ENCODE measurements at regions not wholly inside any gene's neighbourhood (a gene's known extent, or its start where the extent isn't known, plus 50 kb on each side); places are given as distances from the start of the nearest gene placed in this dataset.

DNA sequence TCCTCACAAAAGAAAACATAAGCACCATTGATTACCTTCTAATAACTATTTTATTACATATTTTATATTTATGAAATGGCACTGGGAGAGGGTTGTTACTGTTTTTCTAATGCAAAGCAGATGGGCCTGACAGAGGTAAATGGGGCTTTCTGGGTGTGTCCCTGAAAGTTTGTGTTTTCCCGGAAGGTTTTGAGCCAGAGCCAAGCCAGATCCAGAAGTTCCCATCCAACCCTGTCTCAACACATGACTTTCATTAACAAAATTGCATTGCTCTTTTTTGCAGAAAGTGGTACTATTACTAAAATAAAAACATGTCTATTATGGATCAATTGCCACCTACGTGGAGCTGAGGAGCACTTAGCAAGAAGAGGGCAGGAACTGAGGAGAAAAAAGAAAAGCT lies 181.3 kb downstream of the RAB28 start:
- ATAC-seq (no peak), FAIRE-seq (no peak), DNase-seq (no peak)
- H3K27ac ChIP-seq: no peak overlapping the region
- H3K27me3 ChIP-seq: no peaks in the 10 kb centered on the region
- 81 to 90% methylated on average over 2 of the region's 2 CpGs for WGBS, 2 donors
- no peak overlapping the region for H3K4me3 ChIP-seq
- H3K9me3 ChIP-seq: no peaks in the 10 kb centered on the region
- intact Hi-C loops (cut with DNase I): no loop called here
- no peaks in the 10 kb centered on the region for H3K4me1 ChIP-seq
- H3K36me3 ChIP-seq: no peaks in the 10 kb centered on the region
- TF ChIP-seq, protein P1, sequence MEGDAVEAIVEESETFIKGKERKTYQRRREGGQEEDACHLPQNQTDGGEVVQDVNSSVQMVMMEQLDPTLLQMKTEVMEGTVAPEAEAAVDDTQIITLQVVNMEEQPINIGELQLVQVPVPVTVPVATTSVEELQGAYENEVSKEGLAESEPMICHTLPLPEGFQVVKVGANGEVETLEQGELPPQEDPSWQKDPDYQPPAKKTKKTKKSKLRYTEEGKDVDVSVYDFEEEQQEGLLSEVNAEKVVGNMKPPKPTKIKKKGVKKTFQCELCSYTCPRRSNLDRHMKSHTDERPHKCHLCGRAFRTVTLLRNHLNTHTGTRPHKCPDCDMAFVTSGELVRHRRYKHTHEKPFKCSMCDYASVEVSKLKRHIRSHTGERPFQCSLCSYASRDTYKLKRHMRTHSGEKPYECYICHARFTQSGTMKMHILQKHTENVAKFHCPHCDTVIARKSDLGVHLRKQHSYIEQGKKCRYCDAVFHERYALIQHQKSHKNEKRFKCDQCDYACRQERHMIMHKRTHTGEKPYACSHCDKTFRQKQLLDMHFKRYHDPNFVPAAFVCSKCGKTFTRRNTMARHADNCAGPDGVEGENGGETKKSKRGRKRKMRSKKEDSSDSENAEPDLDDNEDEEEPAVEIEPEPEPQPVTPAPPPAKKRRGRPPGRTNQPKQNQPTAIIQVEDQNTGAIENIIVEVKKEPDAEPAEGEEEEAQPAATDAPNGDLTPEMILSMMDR (IDR thresholded peaks at IDR 0.05): no peak

DNA sequence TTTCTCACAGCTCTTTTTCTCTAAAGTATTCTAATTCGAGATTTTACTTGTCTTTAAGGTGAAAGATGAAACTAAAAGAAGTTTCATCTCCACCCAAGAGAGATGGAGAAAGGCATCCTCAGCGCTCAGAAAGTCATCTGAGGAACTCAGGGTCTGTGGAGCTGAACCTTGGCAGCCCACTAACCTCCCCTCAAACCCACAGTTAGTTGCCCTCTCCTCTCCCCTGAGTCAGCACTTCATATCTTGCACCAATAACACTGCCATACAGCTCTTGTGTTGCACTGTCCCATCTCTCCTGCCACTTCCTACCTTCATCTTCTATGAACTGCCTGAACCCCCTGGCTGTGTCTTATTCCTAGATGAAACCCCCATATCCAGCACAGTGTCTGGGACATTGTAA lies 184.8 kb downstream of the RAB28 start:
- DNase-seq (no peak), ATAC-seq (no peak), FAIRE-seq (no peak)
- H3K36me3 ChIP-seq: no peaks in the 10 kb centered on the region
- no peak overlapping the region for H3K27ac ChIP-seq
- H3K27me3 ChIP-seq: no peaks in the 10 kb centered on the region
- H3K4me3 ChIP-seq: no peak overlapping the region
- peaks cover 0 to 3% (median 0%) of the 10 kb centered on the region in 4 donors for H3K9me3 ChIP-seq
- TF ChIP-seq, protein P1 (IDR thresholded peaks at IDR 0.05): no peak
- 70 to 83% methylated on average over 2 of the region's 2 CpGs for WGBS, 2 donors
- intact Hi-C loops (cut with DNase I): no loop called here
- H3K4me1 ChIP-seq: no peaks in the 10 kb centered on the region

DNA sequence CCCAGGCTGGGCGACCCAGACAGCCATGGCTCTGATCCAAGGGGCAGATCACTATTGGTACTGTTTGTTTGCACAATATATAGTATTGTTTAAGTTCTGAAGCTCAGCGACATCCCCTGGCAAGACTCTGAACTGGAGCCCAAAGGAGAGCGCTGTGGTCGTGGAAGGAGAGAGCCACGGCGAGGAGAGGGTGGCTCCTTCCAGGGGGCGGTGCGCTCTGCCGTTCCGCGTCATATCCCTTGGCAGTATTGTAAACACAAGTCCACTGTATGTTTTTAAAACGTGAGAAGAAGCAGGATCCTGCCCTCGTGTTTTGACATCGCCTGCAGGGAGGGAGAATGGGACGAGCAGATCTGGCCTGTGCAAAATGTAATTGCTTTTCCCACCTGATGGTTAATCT lies 185.5 kb downstream of the RAB28 start:
- intact Hi-C loops (cut with DNase I): no loop called here
- H3K4me3 ChIP-seq: no peak overlapping the region
- TF ChIP-seq, protein P1 (IDR thresholded peaks at IDR 0.05): no peak
- no peaks in the 10 kb centered on the region for H3K27me3 ChIP-seq
- 86% methylated on average over 15 of the region's 15 CpGs for WGBS, 2 donors
- no peak overlapping the region for H3K27ac ChIP-seq
- ATAC-seq (no peak), FAIRE-seq (no peak), DNase-seq (no peak)
- no peaks in the 10 kb centered on the region for H3K36me3 ChIP-seq
- H3K4me1 ChIP-seq: no peaks in the 10 kb centered on the region
- H3K9me3 ChIP-seq: peaks cover 0 to 3% (median 0%) of the 10 kb centered on the region in 4 donors

DNA sequence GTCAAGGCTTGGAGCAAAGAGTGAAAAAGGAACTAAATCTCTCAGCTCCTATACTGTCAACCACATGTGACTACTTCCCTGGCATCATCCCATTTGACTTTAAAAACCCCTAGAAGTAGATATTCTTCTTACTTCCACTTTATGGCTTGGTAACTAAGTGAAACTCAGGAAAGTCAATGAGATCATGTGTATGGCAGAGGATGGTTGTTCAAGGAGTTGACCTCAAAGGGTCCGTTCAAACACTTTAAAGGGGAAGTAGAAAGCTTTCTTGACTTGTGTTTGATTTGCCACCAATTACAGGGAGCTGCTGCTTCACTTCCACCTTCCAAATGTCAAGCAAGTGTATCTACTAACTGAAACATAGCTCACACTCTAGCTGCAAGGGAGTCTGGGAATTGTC lies 187.2 kb downstream of the RAB28 start:
- Histone ChIP-seq H3K27ac (no peak overlapping the region), H3K4me1 (no peaks in the 10 kb centered on the region), H3K36me3 (no peaks in the 10 kb centered on the region), H3K9me3 (peaks cover 0 to 3% (median 0%) of the 10 kb centered on the region in 4 donors), H3K4me3 (no peak overlapping the region), H3K27me3 (no peaks in the 10 kb centered on the region)
- ATAC-seq (no peak), DNase-seq (no peak), FAIRE-seq (no peak)
- TF ChIP-seq, protein P1 (IDR thresholded peaks at IDR 0.05): no peak
- 91 to 92% methylated on average over 1 of the region's 1 CpG for WGBS, 2 donors
- intact Hi-C loops (cut with DNase I): no loop called here

DNA sequence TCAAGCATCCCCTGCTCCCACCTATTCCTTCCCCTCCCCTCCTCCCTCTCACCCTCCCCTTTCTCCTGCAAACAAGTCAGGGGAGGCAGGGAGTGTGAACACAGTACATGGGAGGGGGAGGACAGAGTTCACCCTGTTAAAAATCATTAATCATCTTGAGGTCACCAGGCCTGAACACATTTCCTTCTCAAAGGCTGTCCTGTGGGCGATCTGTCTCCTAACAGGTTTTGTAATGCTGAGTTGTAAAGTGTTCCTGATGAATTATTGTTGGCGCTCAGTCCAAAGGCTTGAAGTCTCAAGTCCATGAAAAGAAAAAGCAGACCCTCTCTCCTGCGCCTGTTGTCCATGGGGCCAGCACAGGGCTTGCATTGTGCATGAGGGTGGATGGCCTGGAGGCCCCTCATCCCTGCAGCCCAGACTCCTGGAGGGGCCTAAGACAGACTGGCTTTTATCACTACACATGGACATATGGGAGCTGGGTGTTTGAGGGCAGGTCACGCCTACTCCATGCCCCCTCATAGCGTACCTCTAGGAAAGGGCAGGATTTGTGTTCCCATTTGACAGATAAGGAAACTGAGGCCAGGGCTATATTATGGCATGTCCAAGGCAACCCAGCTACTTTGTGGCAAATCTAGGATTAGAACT lies 189.1 kb downstream of the RAB28 start:
- peaks cover 0 to 3% (median 0%) of the 10 kb centered on the region in 4 donors for H3K9me3 ChIP-seq
- no peak overlapping the region for H3K27ac ChIP-seq
- FAIRE-seq: no peak
- 75 to 80% methylated on average over 5 of the region's 5 CpGs for WGBS, 2 donors
- H3K4me3 ChIP-seq: no peak overlapping the region
- H3K27me3 ChIP-seq: no peaks in the 10 kb centered on the region
- intact Hi-C loops (cut with DNase I): no loop called here
- no peak for ATAC-seq
- DNase-seq: no peak
- TF ChIP-seq, protein P1 (IDR thresholded peaks at IDR 0.05): no peak
- H3K36me3 ChIP-seq: no peaks in the 10 kb centered on the region
- no peaks in the 10 kb centered on the region for H3K4me1 ChIP-seq

Data from pancreas (tissue), 10 donors.